Muscle of leg (tissue), 3 donors: ENCODE measurements at regions not wholly inside any gene's neighbourhood (a gene's known extent, or its start where the extent isn't known, plus 50 kb on each side); places are given as distances from the start of the nearest gene placed in this dataset.

ENCODE experiments used
- DNase-seq: peaks from one replicate; pipeline ENCODE4 v3.0.0; 2013
- H3K27ac ChIP-seq: one replicate; pipeline ENCODE4 v1.5.1; 2013; ENCODE audit warnings: mild to moderate bottlenecking, low read length, control low read depth
- H3K27me3 ChIP-seq: one replicate; pipeline ENCODE4 v1.6.1; 2013; ENCODE audit warnings: low read length; ENCODE audit not compliant: control insufficient read depth, insufficient read depth
- H3K36me3 ChIP-seq: one replicate; pipeline ENCODE4 v1.6.1; 2013; ENCODE audit warnings: low read length; ENCODE audit not compliant: control insufficient read depth, insufficient read depth
- H3K4me1 ChIP-seq: one replicate; pipeline ENCODE4 v1.6.1; 2013; ENCODE audit warnings: low read length; ENCODE audit not compliant: control insufficient read depth, insufficient read depth
- H3K4me3 ChIP-seq: one replicate; pipeline ENCODE4 v1.5.1; 2013; ENCODE audit warnings: low read length, control low read depth
- H3K9me3 ChIP-seq: replicated peaks from 2 replicates; pipeline ENCODE4 v1.6.1; 2013; ENCODE audit warnings: low read depth, low read length; ENCODE audit not compliant: control insufficient read depth
- WGBS: methylation state at CpG from one replicate; pipeline ENCODE4 v1.1.5; 2013; ENCODE audit warnings: missing lambda C conversion rate; ENCODE audit not compliant: insufficient coverage; 5-methylcytosine and 5-hydroxymethylcytosine counted together

GRCh38 chr12:90013409-90013808 lies 304.8 kb upstream of the ATP2B1 start:
- no peak overlapping the region for H3K4me3 ChIP-seq
- no peaks in the 10 kb centered on the region for H3K36me3 ChIP-seq
- H3K9me3 ChIP-seq = no peaks in the 10 kb centered on the region
- no peaks in the 10 kb centered on the region for H3K4me1 ChIP-seq
- no peaks in the 10 kb centered on the region for H3K27me3 ChIP-seq
- no peak overlapping the region for H3K27ac ChIP-seq
- no peak for DNase-seq

- Histone ChIP-seq H3K9me3 (no peaks in the 10 kb centered on the region), H3K4me3 (no peak overlapping the region), H3K4me1 (no peaks in the 10 kb centered on the region), H3K27ac (no peak overlapping the region), H3K27me3 (no peaks in the 10 kb centered on the region), H3K36me3 (no peaks in the 10 kb centered on the region)
- no peak for DNase-seq
- no CpG with 5 or more reads among the region's 3 CpGs for WGBS
Measured at GRCh38 chr12:90010089-90010488, 301.5 kb upstream of the ATP2B1 start.

GRCh38 chr12:90008277-90008676 lies 299.6 kb upstream of the ATP2B1 start:
- Histone ChIP-seq H3K27me3 (no peaks in the 10 kb centered on the region), H3K9me3 (no peaks in the 10 kb centered on the region), H3K36me3 (no peaks in the 10 kb centered on the region), H3K27ac (no peak overlapping the region), H3K4me3 (no peak overlapping the region), H3K4me1 (no peaks in the 10 kb centered on the region)
- WGBS = no CpG with 5 or more reads among the region's 3 CpGs
- peak; percentile 52 for DNase-seq

GRCh38 chr12:90004319-90005074 lies 295.9 kb upstream of the ATP2B1 start:
- H3K27ac ChIP-seq = no peak overlapping the region
- no peak overlapping the region for H3K4me3 ChIP-seq
- H3K27me3 ChIP-seq = no peaks in the 10 kb centered on the region
- H3K36me3 ChIP-seq = no peaks in the 10 kb centered on the region
- DNase-seq = no peak
- H3K4me1 ChIP-seq = no peaks in the 10 kb centered on the region
- WGBS = 84% methylated on average over 2 of the region's 5 CpGs
- no peaks in the 10 kb centered on the region for H3K9me3 ChIP-seq

- H3K4me3 ChIP-seq = no peak overlapping the region
- H3K9me3 ChIP-seq = no peaks in the 10 kb centered on the region
- peaks cover 4% of the 10 kb centered on the region for H3K4me1 ChIP-seq
- H3K27ac ChIP-seq = no peak overlapping the region
- no peaks in the 10 kb centered on the region for H3K27me3 ChIP-seq
- no peak for DNase-seq
- H3K36me3 ChIP-seq = no peaks in the 10 kb centered on the region
- no CpG with 5 or more reads among the region's 1 CpG for WGBS
Measured at GRCh38 chr12:90003688-90004087, 295.1 kb upstream of the ATP2B1 start.

- Histone ChIP-seq H3K4me1 (peaks cover 7% of the 10 kb centered on the region), H3K27ac (no peak overlapping the region), H3K4me3 (no peak overlapping the region), H3K9me3 (no peaks in the 10 kb centered on the region), H3K36me3 (no peaks in the 10 kb centered on the region), H3K27me3 (no peaks in the 10 kb centered on the region)
- WGBS = no CpG with 5 or more reads among the region's 3 CpGs
- no peak for DNase-seq
Measured at GRCh38 chr12:90000721-90001120, 292.1 kb upstream of the ATP2B1 start.

- H3K27ac ChIP-seq = peak overlapping the region; percentile 68
- no peaks in the 10 kb centered on the region for H3K27me3 ChIP-seq
- H3K36me3 ChIP-seq = no peaks in the 10 kb centered on the region
- peaks cover 7% of the 10 kb centered on the region for H3K4me1 ChIP-seq
- no CpG with 5 or more reads among the region's 2 CpGs for WGBS
- no peak overlapping the region for H3K4me3 ChIP-seq
- DNase-seq = peak; percentile 89
- H3K9me3 ChIP-seq = no peaks in the 10 kb centered on the region
Measured at GRCh38 chr12:89999699-90000505, 291.3 kb upstream of the ATP2B1 start.

GRCh38 chr12:89995870-89996269 lies 287.2 kb upstream of the ATP2B1 start:
- Histone ChIP-seq H3K4me1 (peaks cover 7% of the 10 kb centered on the region), H3K4me3 (no peak overlapping the region), H3K27ac (no peak overlapping the region), H3K36me3 (no peaks in the 10 kb centered on the region), H3K9me3 (no peaks in the 10 kb centered on the region), H3K27me3 (no peaks in the 10 kb centered on the region)
- no CpG with 5 or more reads among the region's 1 CpG for WGBS
- DNase-seq = no peak

GRCh38 chr12:89994911-89995310 lies 286.3 kb upstream of the ATP2B1 start:
- no peak overlapping the region for H3K27ac ChIP-seq
- peak; percentile 21 for DNase-seq
- WGBS = no CpG with 5 or more reads among the region's 1 CpG

GRCh38 chr12:89993632-89994031 lies 285.0 kb upstream of the ATP2B1 start:
- H3K27ac ChIP-seq = no peak overlapping the region
- no peaks in the 10 kb centered on the region for H3K9me3 ChIP-seq
- no peak overlapping the region for H3K4me3 ChIP-seq
- H3K36me3 ChIP-seq = no peaks in the 10 kb centered on the region
- DNase-seq = no peak
- H3K27me3 ChIP-seq = no peaks in the 10 kb centered on the region
- WGBS = no CpG with 5 or more reads among the region's 1 CpG
- peaks cover 3% of the 10 kb centered on the region for H3K4me1 ChIP-seq

More at GRCh38 chr12:89994911-89995310, 286.3 kb upstream of the ATP2B1 start:
- Histone ChIP-seq H3K36me3 (no peaks in the 10 kb centered on the region), H3K27me3 (no peaks in the 10 kb centered on the region), H3K9me3 (no peaks in the 10 kb centered on the region), H3K4me1 (peaks cover 7% of the 10 kb centered on the region), H3K4me3 (no peak overlapping the region)
